ENCODE measurements at regions not wholly inside any gene's neighbourhood (a gene's known extent, or its start where the extent isn't known, plus 50 kb on each side); places are given as distances from the start of the nearest gene placed in this dataset.

DNA sequence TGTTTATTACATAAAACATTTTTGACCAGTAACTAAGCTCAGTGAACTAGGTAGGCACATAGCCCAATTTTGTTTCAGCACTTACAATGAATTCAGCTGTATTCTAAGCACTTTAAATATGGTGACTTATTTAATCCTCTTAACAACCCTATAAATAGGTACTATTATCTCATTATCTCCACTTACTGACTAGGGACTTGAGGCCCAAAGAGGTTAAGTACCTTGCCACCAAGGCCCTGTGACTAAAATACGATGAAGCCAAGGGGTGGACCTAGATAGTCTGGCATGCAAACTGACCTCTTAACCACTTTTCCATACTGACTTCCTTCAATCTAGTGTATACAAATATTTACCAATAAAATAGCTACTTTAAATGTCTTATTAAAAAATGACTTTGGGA lies 266.4 kb downstream of the ZNF608 start:
- TF ChIP-seq EZH2 (IDR thresholded peaks at IDR 0.05; ENCODE audit: low read length): no peak
- TF ChIP-seq, protein P1, sequence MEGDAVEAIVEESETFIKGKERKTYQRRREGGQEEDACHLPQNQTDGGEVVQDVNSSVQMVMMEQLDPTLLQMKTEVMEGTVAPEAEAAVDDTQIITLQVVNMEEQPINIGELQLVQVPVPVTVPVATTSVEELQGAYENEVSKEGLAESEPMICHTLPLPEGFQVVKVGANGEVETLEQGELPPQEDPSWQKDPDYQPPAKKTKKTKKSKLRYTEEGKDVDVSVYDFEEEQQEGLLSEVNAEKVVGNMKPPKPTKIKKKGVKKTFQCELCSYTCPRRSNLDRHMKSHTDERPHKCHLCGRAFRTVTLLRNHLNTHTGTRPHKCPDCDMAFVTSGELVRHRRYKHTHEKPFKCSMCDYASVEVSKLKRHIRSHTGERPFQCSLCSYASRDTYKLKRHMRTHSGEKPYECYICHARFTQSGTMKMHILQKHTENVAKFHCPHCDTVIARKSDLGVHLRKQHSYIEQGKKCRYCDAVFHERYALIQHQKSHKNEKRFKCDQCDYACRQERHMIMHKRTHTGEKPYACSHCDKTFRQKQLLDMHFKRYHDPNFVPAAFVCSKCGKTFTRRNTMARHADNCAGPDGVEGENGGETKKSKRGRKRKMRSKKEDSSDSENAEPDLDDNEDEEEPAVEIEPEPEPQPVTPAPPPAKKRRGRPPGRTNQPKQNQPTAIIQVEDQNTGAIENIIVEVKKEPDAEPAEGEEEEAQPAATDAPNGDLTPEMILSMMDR (optimal IDR thresholded peaks at IDR 0.05 in 1 of 3, IDR thresholded peaks at IDR 0.05 in 1 of 3, conservative IDR thresholded peaks at IDR 0.05 in 1 of 3; ENCODE audit: extremely low read depth in 1 of 3, insufficient read depth in 2 of 3, low read length in 3 of 3): no peak

All from keratinocyte (primary cell).